HG02840 (cell line): ENCODE measurements at regions not wholly inside any gene's neighbourhood (a gene's known extent, or its start where the extent isn't known, plus 50 kb on each side); places are given as distances from the start of the nearest gene placed in this dataset.

Experiments used
- ATAC-seq: cut with Tn5 transposase; IDR thresholded peaks from one replicate; pipeline ENCODE4 v1.9.1; 2021; ENCODE audit warnings: mild to moderate bottlenecking, moderate library complexity, moderate number of reproducible peaks; ENCODE audit not compliant: unreplicated experiment, low FRiP score

DNA sequence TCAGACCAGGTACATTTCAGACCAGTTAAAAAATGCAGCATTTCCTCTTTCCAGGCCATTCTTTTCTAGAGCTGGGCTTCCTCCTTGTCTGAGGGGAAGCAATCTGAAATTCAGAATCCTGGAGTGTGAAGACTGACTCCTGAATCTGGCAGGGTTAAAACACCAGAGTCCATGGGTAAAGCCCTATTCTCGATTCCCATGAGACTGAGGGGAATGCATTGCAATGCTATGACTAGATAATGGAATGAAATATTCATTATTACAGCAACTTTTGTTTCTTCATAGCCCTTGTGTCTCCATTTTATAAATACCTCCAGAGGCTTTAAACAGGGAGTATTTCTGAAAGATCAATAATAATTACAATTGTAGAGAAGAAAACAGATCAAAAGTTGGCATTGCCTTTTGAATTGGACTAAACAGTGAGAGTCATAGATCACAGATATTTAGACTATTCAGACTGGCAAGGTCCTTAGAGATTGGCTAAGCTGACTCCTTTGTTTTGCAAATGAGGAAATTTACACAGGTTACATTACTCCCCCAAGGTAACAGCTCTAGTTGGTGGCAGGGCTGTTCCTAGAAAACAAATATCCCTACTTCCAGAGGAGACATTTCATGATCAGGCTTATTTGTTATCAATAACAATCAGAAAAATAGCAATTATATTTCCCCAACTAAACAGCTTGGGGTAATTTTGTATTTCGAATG lies 632.6 kb upstream of the KIRREL3 start:
- no peak for ATAC-seq

DNA sequence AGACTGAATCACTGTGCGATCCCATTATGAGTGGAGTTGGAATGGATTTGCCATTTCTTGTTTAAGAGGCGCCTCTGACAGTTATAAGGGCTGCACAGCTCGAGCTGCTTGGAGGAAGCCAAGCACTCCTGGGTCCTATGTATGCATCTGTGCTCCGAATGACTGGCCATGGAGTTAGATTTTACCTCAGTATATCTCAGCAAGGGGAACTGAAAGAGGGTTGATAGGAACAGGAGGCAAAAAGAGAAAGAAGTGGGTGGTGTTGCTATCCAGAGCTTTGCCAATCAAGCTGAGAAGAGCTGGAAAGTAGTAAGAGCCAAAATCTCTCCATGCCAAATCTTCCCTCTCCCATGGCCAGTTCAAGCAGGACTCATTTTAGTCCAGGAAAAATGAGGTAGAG lies 632.0 kb upstream of the KIRREL3 start:
- no peak for ATAC-seq

GRCh38 chr11:127631974-127632373 lies 631.4 kb upstream of the KIRREL3 start:
- no peak for ATAC-seq

DNA sequence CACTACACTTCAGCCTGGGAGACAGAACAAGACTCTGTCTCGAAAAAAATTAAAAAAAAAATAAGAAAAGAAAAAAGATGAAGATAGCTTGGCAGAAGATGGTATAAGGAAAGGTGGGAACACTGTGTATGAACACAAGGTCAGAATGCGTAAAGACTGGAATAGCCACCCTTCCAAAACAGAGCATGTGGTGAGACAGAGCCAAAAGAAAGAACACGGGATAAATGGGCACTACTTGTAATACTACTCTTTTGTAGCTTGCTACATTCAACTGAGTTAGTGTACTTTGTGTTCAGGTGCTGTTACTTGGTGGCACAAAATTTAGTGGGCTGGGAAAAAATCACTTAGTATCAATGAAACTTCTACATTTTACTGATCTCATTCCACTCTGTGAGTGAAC lies 628.6 kb upstream of the KIRREL3 start:
- ATAC-seq: no peak

DNA sequence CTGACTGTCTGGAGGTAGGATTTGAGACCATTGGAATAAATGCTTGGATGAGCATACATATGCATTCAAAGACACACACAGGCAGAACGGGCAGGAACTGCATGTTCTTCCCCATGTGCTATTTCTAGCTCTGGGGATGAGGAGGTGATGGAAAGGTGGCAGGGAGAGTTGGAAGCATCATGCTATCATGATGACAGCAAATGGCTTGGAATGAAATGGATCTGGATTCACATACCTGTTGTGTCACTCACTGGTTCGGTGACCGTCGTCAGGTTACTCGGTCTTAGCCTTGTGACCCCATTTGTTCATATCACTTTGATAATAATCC lies 627.9 kb upstream of the KIRREL3 start:
- ATAC-seq: no peak

GRCh38 chr11:127627629-127628457 lies 627.3 kb upstream of the KIRREL3 start:
- no peak for ATAC-seq

DNA sequence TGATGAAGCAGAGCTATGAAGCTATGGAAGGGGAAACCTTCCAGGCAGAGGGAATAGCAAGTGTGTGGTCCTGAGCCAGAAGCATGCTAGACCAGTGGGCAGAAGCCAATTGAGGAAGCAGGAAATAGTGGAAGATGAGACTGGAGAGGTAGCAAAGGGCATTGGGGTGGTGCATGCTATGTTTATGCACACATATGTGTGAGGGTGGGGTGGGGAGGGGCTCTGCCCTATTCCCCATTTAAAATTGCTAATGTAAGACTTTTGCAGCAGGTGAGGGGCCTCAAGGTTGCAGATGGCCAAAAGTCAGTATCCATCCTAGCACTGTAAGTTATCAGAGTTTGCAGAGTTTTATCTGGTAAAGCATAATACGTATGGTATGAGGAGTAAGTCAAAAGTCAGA lies 626.6 kb upstream of the KIRREL3 start:
- ATAC-seq: no peak

GRCh38 chr11:127625402-127625801 lies 624.8 kb upstream of the KIRREL3 start:
- peak; percentile 48 for ATAC-seq

- no peak for ATAC-seq
Observed at GRCh38 chr11:127624306-127624856, 623.8 kb upstream of the KIRREL3 start.

DNA sequence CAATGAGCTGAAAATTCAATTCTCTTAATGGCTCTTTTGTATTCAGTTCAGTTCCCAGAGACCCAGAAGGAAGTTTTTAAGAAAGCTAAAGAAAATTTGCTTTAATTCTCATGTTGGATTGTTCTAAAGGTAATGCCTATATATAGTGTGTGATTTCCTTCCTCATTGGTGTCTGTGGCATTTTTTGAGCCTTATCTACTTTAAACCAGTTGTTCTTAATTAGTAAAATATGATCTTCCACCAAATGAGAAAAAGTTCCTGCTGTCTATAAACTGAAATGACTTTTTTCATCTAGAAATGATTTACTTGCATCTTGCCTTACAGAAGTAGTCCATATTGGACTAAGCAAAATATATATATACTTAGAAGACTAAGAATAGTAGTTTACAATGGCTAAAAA lies 622.1 kb upstream of the KIRREL3 start:
- ATAC-seq: no peak

- ATAC-seq: no peak
Observed at GRCh38 chr11:127620671-127621070, 620.1 kb upstream of the KIRREL3 start.

DNA sequence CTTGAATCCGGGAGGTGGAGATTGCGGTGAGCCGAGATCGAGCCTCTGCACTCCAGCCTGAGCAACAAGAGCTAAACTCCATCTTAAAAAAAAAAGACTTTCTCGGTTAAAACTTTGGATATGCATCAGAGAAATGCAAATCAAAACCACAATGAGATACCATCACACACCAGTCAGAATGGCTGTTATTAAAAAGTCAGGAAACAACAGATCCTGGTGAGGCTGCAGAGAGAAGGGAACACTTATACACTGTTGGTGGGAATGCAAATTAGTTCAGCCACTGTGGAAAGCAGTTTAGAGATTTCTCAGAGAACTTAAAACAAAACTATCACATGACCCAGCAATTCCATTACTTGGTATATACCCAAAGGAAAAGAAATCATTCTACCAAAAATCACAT lies 619.4 kb upstream of the KIRREL3 start:
- no peak for ATAC-seq

DNA sequence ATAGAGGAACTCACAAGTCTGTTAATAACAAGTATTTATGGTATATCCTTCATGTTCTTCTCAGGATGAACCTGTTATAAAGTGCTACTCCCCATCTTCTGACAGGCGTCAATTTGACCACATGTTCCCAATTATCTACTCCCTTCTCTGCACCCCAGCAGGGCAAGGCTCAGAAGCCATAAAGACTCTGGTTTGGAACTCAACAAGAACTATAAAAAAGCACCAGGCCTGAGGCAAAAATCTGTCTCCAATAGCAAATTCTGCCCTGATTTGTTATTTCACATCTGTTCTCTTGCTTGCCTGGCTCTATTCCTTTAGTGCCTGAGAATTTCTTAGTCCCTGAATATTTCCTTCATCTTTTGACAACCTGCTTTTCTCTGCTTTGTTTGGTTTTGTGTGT lies 618.2 kb upstream of the KIRREL3 start:
- no peak for ATAC-seq

- no peak for ATAC-seq
Observed at GRCh38 chr11:127616158-127616557, 615.6 kb upstream of the KIRREL3 start.

GRCh38 chr11:127612607-127613006 lies 612.0 kb upstream of the KIRREL3 start:
- ATAC-seq: no peak

- no peak for ATAC-seq
Observed at GRCh38 chr11:127609025-127609773, 608.6 kb upstream of the KIRREL3 start.

DNA sequence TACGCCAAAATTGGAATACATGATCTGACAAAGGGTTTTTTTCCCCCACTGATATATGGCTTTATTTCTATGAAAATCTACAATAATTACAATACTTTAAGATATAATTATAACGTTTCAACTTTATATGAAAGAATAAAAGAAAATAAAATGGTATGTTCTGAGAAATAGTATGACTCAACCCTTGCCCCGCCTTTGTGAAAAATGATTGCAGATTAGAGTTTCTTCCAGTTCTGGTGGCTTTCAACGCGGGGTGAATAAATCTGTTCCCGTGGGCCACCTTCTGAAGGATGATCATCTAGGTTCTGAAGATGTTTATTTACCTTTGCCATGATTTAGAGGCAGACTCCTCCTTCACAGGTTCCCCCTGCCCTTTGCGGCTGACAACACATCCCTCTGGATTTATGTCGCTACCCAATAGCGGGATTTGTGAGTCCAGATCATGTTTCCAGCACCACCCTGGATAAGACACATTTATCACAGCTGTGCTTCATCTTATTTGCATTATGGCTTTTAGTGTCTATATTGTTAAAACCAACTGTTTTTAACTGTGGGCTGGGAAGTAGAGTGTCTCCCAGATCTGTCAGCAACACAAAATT lies 607.0 kb upstream of the KIRREL3 start:
- ATAC-seq: no peak

GRCh38 chr11:127601578-127601977 lies 601.0 kb upstream of the KIRREL3 start:
- no peak for ATAC-seq

- no peak for ATAC-seq
Observed at GRCh38 chr11:127600674-127601073, 600.1 kb upstream of the KIRREL3 start.

GRCh38 chr11:127598476-127598875 lies 597.9 kb upstream of the KIRREL3 start:
- no peak for ATAC-seq

DNA sequence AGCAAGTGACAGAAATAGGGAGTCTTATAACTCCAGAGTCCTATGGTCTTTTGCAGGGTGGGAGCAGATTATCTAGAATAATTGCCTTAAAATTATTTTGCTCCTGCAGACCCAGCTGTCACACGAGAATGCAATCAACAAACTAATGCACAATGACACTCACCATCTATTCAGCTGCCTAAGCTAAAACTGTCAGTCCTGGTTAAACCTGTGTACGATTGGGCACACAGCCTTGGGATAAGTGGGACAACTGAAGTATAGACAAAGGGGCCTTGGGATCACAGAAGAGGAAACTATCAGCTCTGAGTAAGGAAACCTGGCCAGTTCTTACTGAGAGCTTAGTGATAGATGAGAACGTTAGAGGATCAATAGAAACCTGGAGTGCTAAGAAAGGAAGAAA lies 595.9 kb upstream of the KIRREL3 start:
- no peak for ATAC-seq
